Adrenal gland (tissue), 9 donors: ENCODE measurements at regions not wholly inside any gene's neighbourhood (a gene's known extent, or its start where the extent isn't known, plus 50 kb on each side); places are given as distances from the start of the nearest gene placed in this dataset.

ENCODE experiments used
- DNase-seq, 7 donors: peaks; one replicate each; pipeline ENCODE4 v3.0.0-alpha.2; 2019 to 2020
- H3K27ac ChIP-seq, 5 donors: fragments of 200-600 bp; sonication (generic) in 4 of 5; 1 replicate in 3 of 5; 2 replicates in 2 of 5; pipeline versions ENCODE4 v1.5.1 to v1.8.0; 2016 to 2020; ENCODE audit warnings: mild to moderate bottlenecking in 1 of 5
- H3K27me3 ChIP-seq: fragments of 200-600 bp; 2 replicates; pipeline ENCODE4 v1.8.0; 2021
- H3K36me3 ChIP-seq, 2 donors: fragments of 200-600 bp; replicated peaks in 1 of 2; 1 replicate in 1 of 2; 2 replicates in 1 of 2; pipeline versions ENCODE4 v1.5.1 to v1.8.0; 2018 to 2022
- H3K4me1 ChIP-seq, 2 donors: fragments of 200-600 bp; replicated peaks in 1 of 2; 1 replicate in 1 of 2; 2 replicates in 1 of 2; pipeline versions ENCODE4 v1.5.1 to v1.8.0; 2018 to 2021
- H3K4me3 ChIP-seq, 4 donors: fragments of 200-600 bp; sonication (generic) in 3 of 4; one replicate each; pipeline ENCODE4 v1.5.1; 2016 to 2018
- H3K9me3 ChIP-seq, 3 donors: fragments of 200-600 bp; sonication (generic) in 1 of 3; replicated peaks in 1 of 3; 1 replicate in 2 of 3; 2 replicates in 1 of 3; pipeline versions ENCODE4 v1.5.1 to v1.8.0; 2016 to 2021
- CTCF ChIP-seq, 6 experiments: fragments of 450-650 bp in 4 of 6; fragments of 200-600 bp in 2 of 6; sonication (generic) in 1 of 6; IDR thresholded peaks; 1 replicate in 5 of 6; 2 replicates in 1 of 6; pipeline versions ENCODE4 v1.5.1 to v1.8.0; 2016 to 2021; ENCODE audit warnings: antibody characterized with exemption in 6 of 6, mild to moderate bottlenecking in 2 of 6, moderate library complexity in 1 of 6
- POLR2A ChIP-seq, 2 donors: fragments of 450-650 bp; IDR thresholded peaks; one replicate each; pipeline ENCODE4 v1.6.1; 2017; ENCODE audit warnings: antibody characterized with exemption in 2 of 2, mild to moderate bottlenecking in 2 of 2, moderate library complexity in 1 of 2
- WGBS, 4 donors: extraction: QIAGEN DNeasy Blood & Tissue Kit in 2 of 4; methylation state at CpG; one replicate each; pipeline versions ENCODE4 v1.1.5 to v1.1.7; 2013 to 2017; 5-methylcytosine and 5-hydroxymethylcytosine counted together
- intact Hi-C, 2 donors: fragments of 100-400 bp; cut with DNase I; formaldehyde crosslinking; loops; one replicate each; pipeline versions ENCODE4 v1.14.1 to v1.15.0; 2022 to 2023
- donor health status: healthy with polysubstance abuse.
- donor health status: Bipolar disorder and iron deficiency.
- donor health status: DM: yes; HTN: yes; CAD: no.
- donor health status: DM: no; HTN: no; CAD: no.
- donor health status: DM: no; HTN: no; CAD: no.

GRCh38 chr5:143516249-143516648 is 112.8 kb upstream of the NR3C1 start:
- Histone ChIP-seq H3K27ac (no peak overlapping the region), H3K27me3 (no peaks in the 10 kb centered on the region), H3K4me1 (no peaks in the 10 kb centered on the region), H3K4me3 (no peak overlapping the region), H3K9me3 (no peaks in the 10 kb centered on the region), H3K36me3 (no peaks in the 10 kb centered on the region)
- 96 to 100% (median 98%) methylated on average over 1 of the region's 1 CpG for WGBS, 4 donors
- no peak for DNase-seq
- TF ChIP-seq CTCF (IDR thresholded peaks at IDR 0.05), result no peak
- TF ChIP-seq POLR2A (IDR thresholded peaks at IDR 0.05), result no peak
- intact Hi-C loops, result no loop called here

GRCh38 chr5:143515829-143516228 is 112.3 kb upstream of the NR3C1 start:
- DNase-seq, result no peak
- H3K36me3 ChIP-seq, result no peaks in the 10 kb centered on the region
- intact Hi-C loops, result no loop called here
- TF ChIP-seq CTCF (IDR thresholded peaks at IDR 0.05), result no peak
- no peak for TF ChIP-seq POLR2A (IDR thresholded peaks at IDR 0.05)
- WGBS, 4 donors, result 69 to 89% (median 78%) methylated on average over 5 of the region's 5 CpGs
- H3K27me3 ChIP-seq, result no peaks in the 10 kb centered on the region
- no peaks in the 10 kb centered on the region for H3K9me3 ChIP-seq
- no peak overlapping the region for H3K4me3 ChIP-seq
- no peak overlapping the region for H3K27ac ChIP-seq
- H3K4me1 ChIP-seq, result no peaks in the 10 kb centered on the region

- no peak for DNase-seq
- TF ChIP-seq POLR2A (IDR thresholded peaks at IDR 0.05) (no peak), CTCF (IDR thresholded peaks at IDR 0.05) (no peak)
- intact Hi-C loops, result no loop called here
- Histone ChIP-seq H3K36me3 (no peaks in the 10 kb centered on the region), H3K4me3 (no peak overlapping the region), H3K9me3 (no peaks in the 10 kb centered on the region), H3K4me1 (no peaks in the 10 kb centered on the region), H3K27ac (no peak overlapping the region), H3K27me3 (no peaks in the 10 kb centered on the region)
These were observed 111.3 kb upstream of the NR3C1 start for GRCh38 chr5:143514616-143515335.

- DNase-seq, result no peak
- no peak for TF ChIP-seq POLR2A (IDR thresholded peaks at IDR 0.05)
- no peak for TF ChIP-seq CTCF (IDR thresholded peaks at IDR 0.05)
- intact Hi-C loops, result no loop called here
- Histone ChIP-seq H3K27me3 (no peaks in the 10 kb centered on the region), H3K4me3 (no peak overlapping the region), H3K27ac (no peak overlapping the region), H3K4me1 (no peaks in the 10 kb centered on the region), H3K36me3 (no peaks in the 10 kb centered on the region), H3K9me3 (no peaks in the 10 kb centered on the region)
- WGBS, 4 donors, result 82 to 94% (median 84%) methylated on average over 2 of the region's 2 CpGs
These were observed 110.2 kb upstream of the NR3C1 start for GRCh38 chr5:143513720-143514119.
